Fibroblast of villous mesenchyme (primary cell): ENCODE measurements at regions not wholly inside any gene's neighbourhood (a gene's known extent, or its start where the extent isn't known, plus 50 kb on each side); places are given as distances from the start of the nearest gene placed in this dataset.
A peak's percentile ranks its signal among the peaks of the same experiment; 100 is the strongest.
"Not testable (repeated sequence)": the region's sequence is repeated elsewhere in the genome, so short reads cannot be mapped to it uniquely, and the experiment has no call there.

Source experiments
- DNase-seq: peaks from one replicate; pipeline ENCODE4 v3.0.0-alpha.2; 2010; ENCODE audit warnings: low read depth
- H3K4me3 ChIP-seq: 2 replicates; pipeline ENCODE4 v1.5.1; 2011; ENCODE audit warnings: low read depth, mild to moderate bottlenecking, low read length
- CTCF ChIP-seq: IDR thresholded peaks from 2 replicates; pipeline ENCODE4 v1.5.1; 2012; ENCODE audit warnings: low read depth, mild to moderate bottlenecking, low read length; ENCODE audit not compliant: insufficient read depth

DNA sequence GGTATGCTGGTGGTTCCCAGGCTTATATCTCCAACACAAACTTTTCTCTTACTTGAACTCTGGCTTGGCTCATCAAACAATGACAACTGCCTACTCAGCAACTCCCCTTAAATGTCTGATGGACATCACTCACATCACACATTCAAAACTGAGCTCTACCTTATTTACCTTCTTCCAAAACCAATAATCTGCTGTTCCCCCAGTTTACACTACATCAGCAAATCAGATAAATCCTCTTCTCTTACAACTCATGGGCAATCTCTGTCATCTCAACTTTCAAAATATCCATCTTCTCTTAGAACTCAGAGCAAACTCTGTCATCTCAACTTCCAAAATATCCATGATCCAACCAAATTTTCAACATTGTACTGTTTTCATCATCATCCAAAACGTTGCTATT, 2347.9 kb upstream of the ACO1 start:
- no peak for DNase-seq
- no peak overlapping the region for H3K4me3 ChIP-seq
- TF ChIP-seq CTCF, result no peak

GRCh38 chr9:30039712-30040111, 2344.7 kb upstream of the ACO1 start:
- TF ChIP-seq CTCF, result peak; percentile 3
- no peak overlapping the region for H3K4me3 ChIP-seq
- DNase-seq, result no peak

- no peak for DNase-seq
- no peak overlapping the region for H3K4me3 ChIP-seq
- TF ChIP-seq CTCF, result no peak
These were observed 2336.0 kb upstream of the ACO1 start for GRCh38 chr9:30048396-30048795.

GRCh38 chr9:30058463-30058862, 2326.0 kb upstream of the ACO1 start:
- TF ChIP-seq CTCF, result no peak
- no peak for DNase-seq
- H3K4me3 ChIP-seq, result no peak overlapping the region

DNA sequence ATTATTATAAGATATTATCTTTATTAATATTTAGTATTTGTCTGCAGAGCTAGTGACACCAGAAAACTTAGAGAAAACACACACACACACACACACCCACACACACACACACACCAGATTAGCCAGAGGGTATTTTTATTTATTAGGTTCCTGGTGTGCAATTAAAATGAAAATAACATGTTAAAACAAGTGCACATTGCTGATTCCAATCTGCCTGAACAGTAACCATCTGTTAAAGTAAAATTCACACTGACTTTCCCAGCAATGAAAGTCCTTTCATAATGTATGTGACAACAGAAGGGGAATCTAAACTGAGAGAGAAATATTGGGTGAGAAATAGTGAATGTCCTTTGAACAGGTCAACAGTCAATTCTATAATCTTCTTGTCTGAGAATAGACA, 2323.5 kb upstream of the ACO1 start:
- DNase-seq, result no peak
- no peak overlapping the region for H3K4me3 ChIP-seq
- TF ChIP-seq CTCF, result no peak

GRCh38 chr9:30065888-30066287, 2318.6 kb upstream of the ACO1 start:
- H3K4me3 ChIP-seq, result no peak overlapping the region
- TF ChIP-seq CTCF, result peak; percentile 17
- no peak for DNase-seq

GRCh38 chr9:30069236-30069635, 2315.2 kb upstream of the ACO1 start:
- H3K4me3 ChIP-seq, DNase-seq: not testable (repeated sequence)
